ENCODE measurements at regions not wholly inside any gene's neighbourhood (a gene's known extent, or its start where the extent isn't known, plus 50 kb on each side); places are given as distances from the start of the nearest gene placed in this dataset.
"Not testable (repeated sequence)": the region's sequence is repeated elsewhere in the genome, so short reads cannot be mapped to it uniquely, and the experiment has no call there.

DNA sequence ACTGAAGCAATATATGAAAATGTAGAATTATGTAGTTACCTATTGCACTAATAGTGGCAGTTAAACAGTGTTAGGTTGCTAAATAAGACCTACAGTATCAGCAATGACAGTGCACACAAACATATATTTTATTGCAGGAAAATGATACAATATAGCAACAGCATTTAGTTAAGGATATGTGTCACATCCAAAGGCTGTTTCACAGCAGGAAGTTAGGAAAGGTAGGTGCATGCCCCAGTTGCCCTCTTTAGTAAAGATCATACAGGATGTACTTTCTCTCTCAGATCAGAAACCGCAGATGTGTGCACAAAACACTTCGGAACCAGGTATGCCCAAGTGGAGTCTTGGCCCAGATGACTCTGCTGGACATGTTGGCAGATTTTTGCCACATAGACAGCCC is 444.1 kb downstream of the XIRP2 start:
- DNase-seq (ENCODE audit: low spot score) = no peak
- 75% methylated on average over 2 of the region's 2 CpGs for WGBS
- H3K27ac ChIP-seq (ENCODE audit: low read depth in 1 of 2, low read length in 2 of 2) = no peak overlapping the region
- no peak overlapping the region for H3K4me3 ChIP-seq (ENCODE audit: low read depth in 1 of 3, low read length in 3 of 3)
- TF ChIP-seq HNF4G (IDR thresholded peaks at IDR 0.05) (no peak), EGR1 (IDR thresholded peaks at IDR 0.05; ENCODE audit: low read depth in 2 of 2) (no peak), GABPA (IDR thresholded peaks at IDR 0.05 in 1 of 2, conservative IDR thresholded peaks at IDR 0.05 in 1 of 2) (no peak), RXRA (IDR thresholded peaks at IDR 0.05) (no peak), TAF1 (conservative IDR thresholded peaks at IDR 0.05) (no peak), YY1 (IDR thresholded peaks at IDR 0.05) (no peak)
- TF ChIP-seq, protein P1, sequence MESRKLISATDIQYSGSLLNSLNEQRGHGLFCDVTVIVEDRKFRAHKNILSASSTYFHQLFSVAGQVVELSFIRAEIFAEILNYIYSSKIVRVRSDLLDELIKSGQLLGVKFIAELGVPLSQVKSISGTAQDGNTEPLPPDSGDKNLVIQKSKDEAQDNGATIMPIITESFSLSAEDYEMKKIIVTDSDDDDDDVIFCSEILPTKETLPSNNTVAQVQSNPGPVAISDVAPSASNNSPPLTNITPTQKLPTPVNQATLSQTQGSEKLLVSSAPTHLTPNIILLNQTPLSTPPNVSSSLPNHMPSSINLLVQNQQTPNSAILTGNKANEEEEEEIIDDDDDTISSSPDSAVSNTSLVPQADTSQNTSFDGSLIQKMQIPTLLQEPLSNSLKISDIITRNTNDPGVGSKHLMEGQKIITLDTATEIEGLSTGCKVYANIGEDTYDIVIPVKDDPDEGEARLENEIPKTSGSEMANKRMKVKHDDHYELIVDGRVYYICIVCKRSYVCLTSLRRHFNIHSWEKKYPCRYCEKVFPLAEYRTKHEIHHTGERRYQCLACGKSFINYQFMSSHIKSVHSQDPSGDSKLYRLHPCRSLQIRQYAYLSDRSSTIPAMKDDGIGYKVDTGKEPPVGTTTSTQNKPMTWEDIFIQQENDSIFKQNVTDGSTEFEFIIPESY (IDR thresholded peaks at IDR 0.05) = no peak
- TF ChIP-seq, protein P2, sequence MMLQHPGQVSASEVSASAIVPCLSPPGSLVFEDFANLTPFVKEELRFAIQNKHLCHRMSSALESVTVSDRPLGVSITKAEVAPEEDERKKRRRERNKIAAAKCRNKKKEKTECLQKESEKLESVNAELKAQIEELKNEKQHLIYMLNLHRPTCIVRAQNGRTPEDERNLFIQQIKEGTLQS (IDR thresholded peaks at IDR 0.05) = no peak
- H3K9ac ChIP-seq (ENCODE audit: low read depth in 1 of 2, low read length in 2 of 2) = no peak overlapping the region
- H3K4me1 ChIP-seq (ENCODE audit: control insufficient read depth in 4 of 4, insufficient read depth in 4 of 4, low read length in 3 of 4) = no peaks in the 10 kb centered on the region
- peaks cover 0 to 3% (median 0%) of the 10 kb centered on the region in 4 donors for H3K27me3 ChIP-seq (ENCODE audit: control insufficient read depth in 4 of 4, insufficient read depth in 4 of 4, low read length in 3 of 4)
- no peaks in the 10 kb centered on the region for H3K9me3 ChIP-seq (ENCODE audit: control insufficient read depth in 4 of 4, low read length in 3 of 4)
- no peaks in the 10 kb centered on the region for H3K36me3 ChIP-seq (ENCODE audit: control insufficient read depth in 4 of 4, insufficient read depth in 3 of 4, low read depth in 1 of 4, low read length in 3 of 4)

DNA sequence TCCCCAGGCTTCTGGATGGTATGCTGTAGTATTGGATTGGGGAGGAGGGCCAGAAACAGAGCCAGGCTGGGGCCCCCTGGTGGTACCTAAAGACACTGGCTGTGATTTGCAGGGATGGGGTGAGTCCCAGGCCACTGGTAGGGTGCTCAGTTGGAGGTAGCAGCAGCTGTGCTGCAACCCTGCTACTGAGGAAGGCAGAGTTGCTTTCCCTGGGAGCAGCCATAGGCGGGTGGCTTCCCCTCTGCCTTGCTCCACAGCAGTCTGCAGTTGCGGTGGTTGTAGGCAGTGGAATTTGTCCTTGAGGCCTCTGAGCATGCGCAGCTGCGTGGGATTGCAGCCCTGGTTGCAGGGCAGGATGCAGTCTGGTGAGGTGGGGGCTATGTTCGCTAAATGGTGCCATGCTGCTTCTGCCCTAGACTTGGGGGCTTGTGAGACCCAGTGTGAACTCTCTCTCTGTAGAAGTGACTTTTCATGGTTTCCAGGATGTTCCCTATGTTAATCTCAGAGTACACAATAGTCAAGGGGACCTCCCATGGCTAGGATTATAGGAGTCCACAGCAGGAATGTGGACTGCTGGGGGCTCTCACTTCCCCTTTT is 443.5 kb downstream of the XIRP2 start:
- Histone ChIP-seq H3K9me3 (ENCODE audit: control insufficient read depth in 4 of 4, low read length in 3 of 4) (no peaks in the 10 kb centered on the region), H3K27me3 (ENCODE audit: control insufficient read depth in 4 of 4, insufficient read depth in 4 of 4, low read length in 3 of 4) (peaks cover 0 to 3% (median 0%) of the 10 kb centered on the region in 4 donors), H3K4me1 (ENCODE audit: control insufficient read depth in 4 of 4, insufficient read depth in 4 of 4, low read length in 3 of 4) (no peaks in the 10 kb centered on the region), H3K9ac (ENCODE audit: low read depth in 1 of 2, low read length in 2 of 2) (no peak overlapping the region), H3K27ac (ENCODE audit: low read depth in 1 of 2, low read length in 2 of 2) (no peak overlapping the region), H3K4me3 (ENCODE audit: low read depth in 1 of 3, low read length in 3 of 3) (no peak overlapping the region), H3K36me3 (ENCODE audit: control insufficient read depth in 4 of 4, insufficient read depth in 3 of 4, low read depth in 1 of 4, low read length in 3 of 4) (no peaks in the 10 kb centered on the region)
- 48% methylated on average over 5 of the region's 5 CpGs for WGBS
- no peak for DNase-seq (ENCODE audit: low spot score)
- no peak for TF ChIP-seq YY1 (IDR thresholded peaks at IDR 0.05)
- TF ChIP-seq FOXA1 (IDR thresholded peaks at IDR 0.05) = no peak
- TF ChIP-seq, protein P1 (IDR thresholded peaks at IDR 0.05) = no peak
- TF ChIP-seq, protein P3, sequence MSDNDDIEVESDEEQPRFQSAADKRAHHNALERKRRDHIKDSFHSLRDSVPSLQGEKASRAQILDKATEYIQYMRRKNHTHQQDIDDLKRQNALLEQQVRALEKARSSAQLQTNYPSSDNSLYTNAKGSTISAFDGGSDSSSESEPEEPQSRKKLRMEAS (IDR thresholded peaks at IDR 0.05) = no peak
- TF ChIP-seq, protein P2 (IDR thresholded peaks at IDR 0.05) = no peak
- no peak for TF ChIP-seq TAF1 (conservative IDR thresholded peaks at IDR 0.05)
- TF ChIP-seq GABPA (IDR thresholded peaks at IDR 0.05 in 1 of 2, conservative IDR thresholded peaks at IDR 0.05 in 1 of 2) = no peak
- TF ChIP-seq SP1 (IDR thresholded peaks at IDR 0.05) = no peak
- no peak for TF ChIP-seq FOXA2 (IDR thresholded peaks at IDR 0.05)
- TF ChIP-seq HNF4A (conservative IDR thresholded peaks at IDR 0.05) = no peak
- TF ChIP-seq, protein P4, sequence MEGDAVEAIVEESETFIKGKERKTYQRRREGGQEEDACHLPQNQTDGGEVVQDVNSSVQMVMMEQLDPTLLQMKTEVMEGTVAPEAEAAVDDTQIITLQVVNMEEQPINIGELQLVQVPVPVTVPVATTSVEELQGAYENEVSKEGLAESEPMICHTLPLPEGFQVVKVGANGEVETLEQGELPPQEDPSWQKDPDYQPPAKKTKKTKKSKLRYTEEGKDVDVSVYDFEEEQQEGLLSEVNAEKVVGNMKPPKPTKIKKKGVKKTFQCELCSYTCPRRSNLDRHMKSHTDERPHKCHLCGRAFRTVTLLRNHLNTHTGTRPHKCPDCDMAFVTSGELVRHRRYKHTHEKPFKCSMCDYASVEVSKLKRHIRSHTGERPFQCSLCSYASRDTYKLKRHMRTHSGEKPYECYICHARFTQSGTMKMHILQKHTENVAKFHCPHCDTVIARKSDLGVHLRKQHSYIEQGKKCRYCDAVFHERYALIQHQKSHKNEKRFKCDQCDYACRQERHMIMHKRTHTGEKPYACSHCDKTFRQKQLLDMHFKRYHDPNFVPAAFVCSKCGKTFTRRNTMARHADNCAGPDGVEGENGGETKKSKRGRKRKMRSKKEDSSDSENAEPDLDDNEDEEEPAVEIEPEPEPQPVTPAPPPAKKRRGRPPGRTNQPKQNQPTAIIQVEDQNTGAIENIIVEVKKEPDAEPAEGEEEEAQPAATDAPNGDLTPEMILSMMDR (IDR thresholded peaks at IDR 0.05; ENCODE audit: low read depth, low read length, missing input control) = no peak
- TF ChIP-seq JUND (IDR thresholded peaks at IDR 0.05) = no peak
- TF ChIP-seq RXRA (IDR thresholded peaks at IDR 0.05) = no peak
- no peak for TF ChIP-seq NR2F2 (IDR thresholded peaks at IDR 0.05)
- TF ChIP-seq RAD21 (IDR thresholded peaks at IDR 0.05) = no peak
- no peak for TF ChIP-seq HNF4G (IDR thresholded peaks at IDR 0.05)
- TF ChIP-seq EGR1 (IDR thresholded peaks at IDR 0.05; ENCODE audit: low read depth in 2 of 2) = no peak
- TF ChIP-seq, protein P5, sequence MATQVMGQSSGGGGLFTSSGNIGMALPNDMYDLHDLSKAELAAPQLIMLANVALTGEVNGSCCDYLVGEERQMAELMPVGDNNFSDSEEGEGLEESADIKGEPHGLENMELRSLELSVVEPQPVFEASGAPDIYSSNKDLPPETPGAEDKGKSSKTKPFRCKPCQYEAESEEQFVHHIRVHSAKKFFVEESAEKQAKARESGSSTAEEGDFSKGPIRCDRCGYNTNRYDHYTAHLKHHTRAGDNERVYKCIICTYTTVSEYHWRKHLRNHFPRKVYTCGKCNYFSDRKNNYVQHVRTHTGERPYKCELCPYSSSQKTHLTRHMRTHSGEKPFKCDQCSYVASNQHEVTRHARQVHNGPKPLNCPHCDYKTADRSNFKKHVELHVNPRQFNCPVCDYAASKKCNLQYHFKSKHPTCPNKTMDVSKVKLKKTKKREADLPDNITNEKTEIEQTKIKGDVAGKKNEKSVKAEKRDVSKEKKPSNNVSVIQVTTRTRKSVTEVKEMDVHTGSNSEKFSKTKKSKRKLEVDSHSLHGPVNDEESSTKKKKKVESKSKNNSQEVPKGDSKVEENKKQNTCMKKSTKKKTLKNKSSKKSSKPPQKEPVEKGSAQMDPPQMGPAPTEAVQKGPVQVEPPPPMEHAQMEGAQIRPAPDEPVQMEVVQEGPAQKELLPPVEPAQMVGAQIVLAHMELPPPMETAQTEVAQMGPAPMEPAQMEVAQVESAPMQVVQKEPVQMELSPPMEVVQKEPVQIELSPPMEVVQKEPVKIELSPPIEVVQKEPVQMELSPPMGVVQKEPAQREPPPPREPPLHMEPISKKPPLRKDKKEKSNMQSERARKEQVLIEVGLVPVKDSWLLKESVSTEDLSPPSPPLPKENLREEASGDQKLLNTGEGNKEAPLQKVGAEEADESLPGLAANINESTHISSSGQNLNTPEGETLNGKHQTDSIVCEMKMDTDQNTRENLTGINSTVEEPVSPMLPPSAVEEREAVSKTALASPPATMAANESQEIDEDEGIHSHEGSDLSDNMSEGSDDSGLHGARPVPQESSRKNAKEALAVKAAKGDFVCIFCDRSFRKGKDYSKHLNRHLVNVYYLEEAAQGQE (IDR thresholded peaks at IDR 0.05) = no peak

DNA sequence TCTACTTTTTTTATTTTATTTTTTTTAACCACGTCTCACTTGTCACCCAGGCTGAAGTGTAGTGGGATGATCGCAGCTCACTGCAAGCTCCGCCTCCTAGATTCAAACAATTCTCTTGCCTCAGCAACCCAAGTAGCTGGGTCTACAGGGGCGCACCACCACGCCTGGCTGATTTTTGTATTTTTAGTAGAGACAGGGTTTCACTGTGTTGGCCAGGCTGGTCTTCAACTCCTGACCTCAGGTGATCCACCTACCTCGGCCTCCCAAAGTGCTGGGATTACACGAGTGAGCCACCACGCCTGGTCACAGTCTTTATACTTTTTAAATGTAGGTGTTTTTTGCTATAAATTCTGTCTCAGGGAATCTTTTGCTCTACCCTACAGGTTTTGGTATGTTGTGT is 440.5 kb downstream of the XIRP2 start:
- not testable (repeated sequence) for H3K9ac ChIP-seq (ENCODE audit: low read depth in 1 of 2, low read length in 2 of 2); H3K27me3 ChIP-seq (ENCODE audit: control insufficient read depth in 4 of 4, insufficient read depth in 4 of 4, low read length in 3 of 4); H3K4me1 ChIP-seq (ENCODE audit: control insufficient read depth in 4 of 4, insufficient read depth in 4 of 4, low read length in 3 of 4); DNase-seq (ENCODE audit: low spot score); H3K36me3 ChIP-seq (ENCODE audit: control insufficient read depth in 4 of 4, insufficient read depth in 3 of 4, low read depth in 1 of 4, low read length in 3 of 4); H3K9me3 ChIP-seq (ENCODE audit: control insufficient read depth in 4 of 4, low read length in 3 of 4); H3K4me3 ChIP-seq (ENCODE audit: low read depth in 1 of 3, low read length in 3 of 3); H3K27ac ChIP-seq (ENCODE audit: low read depth in 1 of 2, low read length in 2 of 2)
- WGBS = 88% methylated on average over 8 of the region's 8 CpGs
